ENCODE measurements at regions not wholly inside any gene's neighbourhood (a gene's known extent, or its start where the extent isn't known, plus 50 kb on each side); places are given as distances from the start of the nearest gene placed in this dataset.

DNA sequence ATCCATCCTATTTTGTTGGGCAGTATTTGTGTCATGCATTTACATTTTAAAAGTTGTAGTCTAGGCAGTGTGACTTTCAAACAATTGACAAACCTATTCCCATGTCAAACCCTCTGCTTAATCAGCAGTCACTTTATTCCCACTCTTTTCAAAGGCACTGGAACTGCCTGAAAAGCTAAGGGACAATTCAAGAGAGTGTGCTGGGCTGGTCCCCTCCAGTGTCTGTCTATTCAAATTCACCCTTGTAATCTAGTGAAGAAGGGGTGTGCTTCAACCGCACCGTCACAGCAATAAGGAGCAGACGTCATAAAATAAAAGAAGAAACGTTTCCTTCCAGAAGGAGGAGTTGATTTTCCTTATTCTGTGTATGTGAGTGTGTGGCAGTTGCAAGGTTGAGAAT, 197.0 kb upstream of the MAD2L1 start:
- Histone ChIP-seq H2AK5ac (ENCODE audit: insufficient read length, low read length) (no peak overlapping the region), H3K23ac (ENCODE audit: insufficient read length, low read depth, low read length) (no peak overlapping the region), H3K79me1 (ENCODE audit: insufficient read depth, low read depth, low read length, poor library complexity, severe bottlenecking) (no peaks in the 10 kb centered on the region), H4K5ac (ENCODE audit: insufficient read length, low read depth, low read length) (no peak overlapping the region), H2AFZ (ENCODE audit: low read length) (no peak overlapping the region), H2BK15ac (ENCODE audit: low read depth, low read length) (no peak overlapping the region), H4K91ac (ENCODE audit: insufficient read length, low read depth, low read length) (no peak overlapping the region), H3K4me1 (ENCODE audit: insufficient read depth, low read length) (no peaks in the 10 kb centered on the region), H2BK120ac (ENCODE audit: low read depth, low read length, poor library complexity, severe bottlenecking) (no peak overlapping the region), H4K20me1 (ENCODE audit: control insufficient read depth, insufficient read depth, insufficient read length) (no peaks in the 10 kb centered on the region), H3K9ac (ENCODE audit: extremely low read depth, insufficient read length, low read length) (no peak overlapping the region), H3K27ac (ENCODE audit: insufficient read length, low read depth, low read length) (no peak overlapping the region), H3K79me2 (ENCODE audit: insufficient read depth, low read length) (no peaks in the 10 kb centered on the region), H3K14ac (ENCODE audit: insufficient read depth, low read length) (no peak overlapping the region), H3T11ph (ENCODE audit: low read length) (no peak overlapping the region), H2BK5ac (ENCODE audit: insufficient read length, low read length) (no peak overlapping the region), H3K18ac (ENCODE audit: insufficient read length, low read depth, low read length) (no peak overlapping the region), H3K23me2 (ENCODE audit: insufficient read length, low read depth, low read length, poor library complexity, severe bottlenecking) (no peaks in the 10 kb centered on the region), H3K4ac (ENCODE audit: low read depth, low read length) (no peak overlapping the region), H3K56ac (ENCODE audit: insufficient read length, low read depth, low read length) (no peak overlapping the region), H2BK12ac (ENCODE audit: insufficient read length, low read depth, low read length) (no peak overlapping the region), H3K9me3 (ENCODE audit: control insufficient read depth, low read depth, low read length) (no peaks in the 10 kb centered on the region), H2BK20ac (ENCODE audit: low read depth, low read length, poor library complexity, severe bottlenecking) (no peak overlapping the region), H3K27me3 (ENCODE audit: insufficient read depth, low read length) (no peaks in the 10 kb centered on the region), H3K4me2 (ENCODE audit: insufficient read depth, insufficient read length, low read length) (no peak overlapping the region), H4K8ac (replicated peaks; ENCODE audit: insufficient read length, low read depth, low read length) (no peak overlapping the region)
- Mint-ChIP-seq H3K27ac (no peak overlapping the region; a peak in 1 of 7 replicates), H3K4me1 (peaks cover 6 to 9% of the 10 kb centered on the region in 2 experiments), H3K4me3 (no peak overlapping the region), H3K36me3 (ENCODE audit: insufficient read depth in 1 of 3, low read depth in 3 of 3) (no peaks in the 10 kb centered on the region), H3K27me3 (ENCODE audit: low read depth) (no peaks in the 10 kb centered on the region), H3K9me3 (no peaks in the 10 kb centered on the region)
- no CpG with 5 or more reads among the region's 4 CpGs for WGBS (ENCODE audit: extremely low coverage, insufficient read length, low lambda C conversion rate)
- TF ChIP-seq CTCF (conservative IDR thresholded peaks at IDR 0.05) = no peak
- DNase-seq = no peak

All from H9 (cell line).